Kidney epithelial cell (primary cell): ENCODE measurements at regions not wholly inside any gene's neighbourhood (a gene's known extent, or its start where the extent isn't known, plus 50 kb on each side); places are given as distances from the start of the nearest gene placed in this dataset.

ENCODE experiments used
- DNase-seq: peaks from one replicate; pipeline ENCODE4 v3.0.0-alpha.2; 2010; ENCODE audit warnings: low read depth
- H3K27me3 ChIP-seq: 2 replicates; pipeline ENCODE4 v1.6.0; 2011; ENCODE audit warnings: low read length; ENCODE audit not compliant: control insufficient read depth, insufficient read depth
- H3K36me3 ChIP-seq: 2 replicates; pipeline ENCODE4 v1.5.1; 2011; ENCODE audit warnings: low read length; ENCODE audit not compliant: control insufficient read depth, insufficient read depth
- H3K4me3 ChIP-seq: 2 replicates; pipeline ENCODE4 v1.5.1; 2011; ENCODE audit warnings: low read depth, mild to moderate bottlenecking, control low read depth, low read length
- CTCF ChIP-seq: IDR thresholded peaks from 2 replicates; pipeline ENCODE4 v1.5.1; 2011; ENCODE audit warnings: mild to moderate bottlenecking, moderate library complexity, low read length, control low read depth, inconsistent platforms; ENCODE audit not compliant: insufficient read depth, poor library complexity, severe bottlenecking

GRCh38 chr4:57211131-57211530 lies 100.9 kb upstream of the IGFBP7 start:
- Histone ChIP-seq H3K4me3 (no peak overlapping the region), H3K27me3 (no peaks in the 10 kb centered on the region), H3K36me3 (no peaks in the 10 kb centered on the region)
- TF ChIP-seq CTCF = no peak
- no peak for DNase-seq

GRCh38 chr4:57206172-57206571 lies 96.0 kb upstream of the IGFBP7 start:
- Histone ChIP-seq H3K4me3 (no peak overlapping the region), H3K27me3 (no peaks in the 10 kb centered on the region), H3K36me3 (no peaks in the 10 kb centered on the region)
- no peak for DNase-seq
- no peak for TF ChIP-seq CTCF

- Histone ChIP-seq H3K4me3 (no peak overlapping the region), H3K27me3 (no peaks in the 10 kb centered on the region), H3K36me3 (no peaks in the 10 kb centered on the region)
- no peak for TF ChIP-seq CTCF
- DNase-seq = no peak
Measured at GRCh38 chr4:57205580-57205979, 95.4 kb upstream of the IGFBP7 start.

- no peak for TF ChIP-seq CTCF
- Histone ChIP-seq H3K36me3 (no peaks in the 10 kb centered on the region), H3K27me3 (no peaks in the 10 kb centered on the region), H3K4me3 (no peak overlapping the region)
- DNase-seq = no peak
Measured at GRCh38 chr4:57200799-57201327, 90.7 kb upstream of the IGFBP7 start.

GRCh38 chr4:57199267-57199666 lies 89.1 kb upstream of the IGFBP7 start:
- TF ChIP-seq CTCF = no peak
- DNase-seq = no peak

GRCh38 chr4:57195622-57196021 lies 85.4 kb upstream of the IGFBP7 start:
- H3K27me3 ChIP-seq = no peaks in the 10 kb centered on the region
- DNase-seq = no peak
- no peaks in the 10 kb centered on the region for H3K36me3 ChIP-seq
- H3K4me3 ChIP-seq = no peak overlapping the region
- no peak for TF ChIP-seq CTCF

More at GRCh38 chr4:57199267-57199666, 89.1 kb upstream of the IGFBP7 start:
- H3K4me3 ChIP-seq = no peak overlapping the region
- no peaks in the 10 kb centered on the region for H3K27me3 ChIP-seq
- H3K36me3 ChIP-seq = no peaks in the 10 kb centered on the region
